ENCODE measurements at regions not wholly inside any gene's neighbourhood (a gene's known extent, or its start where the extent isn't known, plus 50 kb on each side); places are given as distances from the start of the nearest gene placed in this dataset.
"Not testable (repeated sequence)": the region's sequence is repeated elsewhere in the genome, so short reads cannot be mapped to it uniquely, and the experiment has no call there.

DNA sequence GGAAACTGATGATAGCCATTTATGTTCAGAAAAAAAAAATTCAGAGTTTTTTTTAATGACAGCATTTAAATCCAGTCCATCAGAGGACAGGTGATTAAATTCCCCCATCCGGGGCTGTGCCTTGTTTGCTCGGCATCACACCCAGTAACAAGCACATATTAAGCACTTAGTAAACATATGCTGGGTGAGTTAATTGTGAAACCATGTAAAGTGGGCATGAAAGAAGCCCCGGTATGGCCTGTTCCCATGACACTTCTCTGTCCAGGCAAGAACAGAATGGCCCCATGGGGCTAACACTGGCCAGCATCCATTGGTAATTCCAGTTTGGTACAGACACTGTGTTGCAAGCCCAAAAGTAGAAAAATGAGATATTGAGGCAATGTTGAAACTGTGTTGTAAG, 220.8 kb upstream of the RNF32 start:
- Mint-ChIP-seq H3K9me3 (peaks cover 4 to 5% of the 10 kb centered on the region in 2 donors), H3K27ac (no peak overlapping the region), H3K36me3 (peaks cover 0 to 5% of the 10 kb centered on the region in 2 donors)
- DNase-seq (ENCODE audit: low spot score in 2 of 2): no peak
- no peak for ATAC-seq

DNA sequence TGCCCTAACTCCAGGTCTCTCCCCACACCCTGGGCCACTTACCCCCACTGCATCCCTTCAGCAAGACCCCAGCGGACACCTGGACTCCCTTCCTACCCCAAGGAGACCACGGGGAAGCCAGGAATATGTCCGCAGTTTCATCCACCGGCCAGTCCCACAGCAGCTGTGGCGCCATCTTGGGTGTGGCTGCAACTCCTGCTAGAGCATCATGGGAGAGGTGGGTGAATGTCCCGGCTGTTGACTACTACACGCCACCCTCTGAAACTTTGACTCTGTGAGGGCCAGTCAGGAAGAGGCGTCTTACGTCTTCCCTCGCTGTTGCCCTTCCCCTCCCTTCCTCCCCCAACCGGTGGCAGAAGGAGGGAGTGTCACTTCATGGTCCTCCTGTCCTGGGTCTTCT, 238.3 kb upstream of the RNF32 start:
- no peak for ATAC-seq
- DNase-seq (ENCODE audit: low spot score in 2 of 2): no peak
- H3K36me3 Mint-ChIP-seq: no peaks in the 10 kb centered on the region
- no peaks in the 10 kb centered on the region for H3K9me3 Mint-ChIP-seq
- H3K27ac Mint-ChIP-seq: no peak overlapping the region

DNA sequence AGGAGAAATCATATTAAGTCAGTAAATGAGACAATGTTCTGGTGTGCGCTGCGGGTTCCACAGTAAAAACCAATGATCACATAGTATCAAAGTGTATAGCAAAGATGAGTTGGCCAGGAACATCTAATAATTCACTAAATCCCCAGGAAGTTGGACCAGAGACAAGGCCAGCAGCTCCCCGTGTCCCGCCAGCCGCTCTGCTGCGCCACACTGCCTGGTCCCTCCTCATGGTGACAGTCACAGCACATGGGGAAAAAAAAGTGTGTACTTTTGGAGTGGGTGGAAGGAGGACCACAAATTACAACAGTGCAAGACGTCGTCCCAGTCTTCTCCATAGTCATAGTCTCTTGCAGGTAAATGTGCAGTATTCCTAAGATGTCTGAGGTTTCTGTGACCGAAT, 239.0 kb upstream of the RNF32 start:
- ATAC-seq (no peak), DNase-seq (ENCODE audit: low spot score in 2 of 2) (no peak)
- H3K27ac Mint-ChIP-seq: no peak overlapping the region

DNA sequence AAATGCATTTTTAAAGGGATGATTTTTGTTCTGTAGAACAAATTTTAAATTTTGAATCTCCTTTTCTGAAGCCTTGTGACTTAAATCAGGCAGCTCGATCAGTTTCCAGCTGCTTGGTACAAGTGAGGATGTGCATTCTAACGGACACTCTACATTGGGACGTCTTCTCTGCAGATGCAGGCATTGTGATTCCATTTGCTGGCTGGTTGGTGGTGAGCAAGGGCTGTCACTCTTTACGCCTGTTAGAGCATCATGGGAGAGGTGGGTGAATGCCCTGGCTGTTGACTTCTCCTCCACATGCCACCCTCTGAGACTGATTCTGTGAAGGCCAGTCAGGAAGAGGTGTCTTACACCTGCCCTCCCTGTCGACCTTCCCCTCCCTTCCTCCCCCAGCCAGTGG, 240.5 kb upstream of the RNF32 start:
- ATAC-seq (no peak), DNase-seq (ENCODE audit: low spot score in 2 of 2) (no peak)
- Mint-ChIP-seq H3K9me3 (no peaks in the 10 kb centered on the region), H3K27ac (no peak overlapping the region), H3K36me3 (no peaks in the 10 kb centered on the region)

More for the DNA sequence above, 239.0 kb upstream of the RNF32 start:
- H3K36me3 Mint-ChIP-seq: no peaks in the 10 kb centered on the region
- H3K9me3 Mint-ChIP-seq: no peaks in the 10 kb centered on the region

DNA sequence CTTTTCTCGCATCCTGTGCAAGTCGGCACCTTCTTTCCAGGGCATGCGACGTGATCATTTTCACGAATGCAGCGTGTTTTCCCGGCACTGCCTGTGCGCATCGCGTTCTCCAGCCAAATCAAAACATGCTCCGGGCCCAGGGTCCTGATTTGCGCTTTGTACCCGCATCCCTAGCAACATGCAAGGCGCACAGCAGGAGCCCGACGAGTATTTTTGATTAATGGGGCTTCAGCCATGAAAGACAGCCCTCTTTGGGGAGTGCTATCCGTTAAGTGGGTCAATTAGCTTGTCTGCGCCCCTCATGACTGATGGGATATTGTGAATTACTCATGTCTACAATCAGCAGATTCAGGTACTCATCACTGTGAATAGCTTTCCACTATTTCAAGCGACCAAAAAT, 243.3 kb upstream of the RNF32 start:
- DNase-seq (ENCODE audit: low spot score in 2 of 2): no peak

DNA sequence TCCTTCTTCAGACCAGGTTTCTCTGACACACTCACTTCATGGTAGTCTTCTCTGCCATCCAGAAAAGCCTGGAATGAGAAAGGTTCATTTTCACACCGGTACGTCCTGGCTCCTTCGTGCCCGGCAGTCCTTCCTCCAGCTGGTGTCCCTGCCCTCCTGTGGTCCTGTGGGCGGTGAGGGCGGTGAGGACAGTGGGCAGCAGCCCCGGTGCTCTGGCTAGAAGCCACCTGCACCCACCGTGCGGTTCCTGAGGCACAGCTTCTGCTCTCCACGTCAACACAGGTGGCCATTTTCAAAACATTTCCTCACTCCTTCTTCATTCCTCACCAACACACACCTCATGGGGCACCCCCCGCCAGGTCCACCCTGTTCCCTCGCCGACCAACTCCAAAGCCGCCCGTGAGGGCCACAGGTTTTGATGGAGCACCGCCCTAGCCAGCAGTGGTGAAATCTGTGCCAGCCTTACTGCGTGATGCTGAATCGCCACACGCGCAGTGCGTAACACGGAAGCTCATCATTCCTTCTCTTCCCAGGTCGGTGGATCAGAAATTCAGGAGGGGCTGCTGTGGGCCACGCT, 251.4 kb upstream of the RNF32 start:
- Mint-ChIP-seq H3K36me3 (peaks cover 7% of the 10 kb centered on the region in 2 donors), H3K9me3 (peaks cover 8 to 12% of the 10 kb centered on the region in 2 donors), H3K27ac (no peak overlapping the region)
- DNase-seq (ENCODE audit: low spot score in 2 of 2) (no peak), ATAC-seq (no peak)

More for the DNA sequence above, 243.3 kb upstream of the RNF32 start:
- H3K36me3 Mint-ChIP-seq: no peaks in the 10 kb centered on the region
- no peak for ATAC-seq
- no peaks in the 10 kb centered on the region for H3K9me3 Mint-ChIP-seq
- no peak overlapping the region for H3K27ac Mint-ChIP-seq

DNA sequence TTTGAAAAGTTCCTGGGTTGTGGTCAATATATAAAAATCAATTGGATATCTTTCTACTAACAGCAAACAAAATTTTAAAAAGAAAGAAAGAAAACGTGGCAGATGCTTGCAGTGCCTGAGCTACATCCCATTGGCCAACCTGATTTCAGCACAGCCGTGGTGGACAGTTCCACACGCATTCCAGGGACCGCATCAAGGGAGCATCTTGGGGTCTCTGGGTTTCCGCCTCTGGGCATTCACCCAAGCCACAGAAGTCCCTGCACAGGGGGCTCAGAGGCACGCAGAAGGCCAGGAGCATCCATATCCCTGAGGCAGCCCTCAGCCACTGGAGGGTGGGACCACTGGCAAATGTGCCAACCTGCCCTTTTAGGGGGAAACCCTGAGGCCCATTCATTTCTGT, 254.5 kb upstream of the RNF32 start:
- ATAC-seq: no peak
- peaks cover 0 to under 1% of the 10 kb centered on the region in 2 donors for H3K36me3 Mint-ChIP-seq
- peaks cover 0 to 6% of the 10 kb centered on the region in 2 donors for H3K9me3 Mint-ChIP-seq
- no peak overlapping the region for H3K27ac Mint-ChIP-seq
- DNase-seq (ENCODE audit: low spot score in 2 of 2): no peak

DNA sequence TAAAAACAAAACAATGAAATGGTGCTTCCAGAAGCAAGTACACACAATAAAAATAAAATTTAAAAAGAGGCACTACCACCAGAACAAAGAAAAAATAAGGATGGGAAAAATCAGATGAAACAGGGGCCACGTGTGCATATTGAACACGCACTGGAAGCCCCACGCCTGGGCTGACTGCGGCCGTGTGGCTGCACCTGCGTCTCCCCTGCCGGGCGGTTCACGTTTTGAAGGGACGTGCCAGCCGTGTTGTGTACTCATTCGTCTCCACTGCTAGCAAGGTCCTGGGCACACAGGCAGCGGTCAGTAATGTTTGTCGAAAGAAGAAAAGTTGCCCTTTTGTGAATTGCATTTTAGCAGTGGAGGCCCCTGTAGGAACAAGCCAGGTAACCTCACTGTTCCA, 255.9 kb upstream of the RNF32 start:
- ATAC-seq (no peak), DNase-seq (ENCODE audit: low spot score in 2 of 2) (no peak)
- no peaks in the 10 kb centered on the region for H3K9me3 Mint-ChIP-seq
- H3K27ac Mint-ChIP-seq: no peak overlapping the region
- no peaks in the 10 kb centered on the region for H3K36me3 Mint-ChIP-seq

DNA sequence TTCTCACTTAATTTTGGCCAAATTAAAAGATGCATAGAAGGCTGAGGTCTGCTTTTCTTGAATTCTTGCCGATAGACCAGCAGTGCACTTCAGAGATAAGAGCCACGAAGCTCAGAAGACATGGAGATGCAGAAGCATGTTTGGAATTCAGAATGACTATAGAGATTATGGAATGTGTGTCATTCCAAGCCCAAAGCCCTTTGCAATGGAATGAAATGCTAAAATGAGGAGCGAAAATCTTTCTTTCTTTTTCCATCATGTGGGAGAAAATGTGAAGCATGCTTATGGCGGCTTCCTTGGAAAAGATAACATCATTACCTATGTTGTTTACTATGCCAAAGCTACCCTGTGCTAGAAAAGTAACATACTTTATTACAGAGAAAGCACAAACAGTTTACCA, 257.0 kb upstream of the RNF32 start:
- DNase-seq (ENCODE audit: low spot score in 2 of 2) (no peak), ATAC-seq (no peak)
- no peaks in the 10 kb centered on the region for H3K36me3 Mint-ChIP-seq
- no peak overlapping the region for H3K27ac Mint-ChIP-seq
- H3K9me3 Mint-ChIP-seq: no peaks in the 10 kb centered on the region

DNA sequence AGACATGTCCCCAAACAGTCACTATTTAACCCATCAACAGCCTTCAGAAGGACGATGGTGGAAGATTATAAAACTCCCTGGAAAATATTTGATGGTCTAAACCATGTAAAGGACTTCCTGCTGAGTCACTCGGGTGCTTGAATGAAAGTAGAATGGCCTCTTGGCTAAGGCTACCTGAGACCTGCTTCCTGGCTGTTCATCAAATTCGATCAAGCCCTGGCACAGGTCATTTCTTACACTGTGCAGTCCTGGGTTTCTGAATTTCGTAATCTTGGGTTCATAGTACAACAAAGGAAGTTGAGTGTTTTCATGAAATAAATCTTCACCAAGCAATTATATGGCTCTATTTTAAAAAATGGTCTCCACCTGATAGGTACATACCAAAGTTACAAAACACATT, 260.3 kb upstream of the RNF32 start:
- H3K36me3 Mint-ChIP-seq: no peaks in the 10 kb centered on the region
- H3K27ac Mint-ChIP-seq: no peak overlapping the region
- DNase-seq (ENCODE audit: low spot score in 2 of 2): no peak
- ATAC-seq: no peak
- H3K9me3 Mint-ChIP-seq: no peaks in the 10 kb centered on the region

DNA sequence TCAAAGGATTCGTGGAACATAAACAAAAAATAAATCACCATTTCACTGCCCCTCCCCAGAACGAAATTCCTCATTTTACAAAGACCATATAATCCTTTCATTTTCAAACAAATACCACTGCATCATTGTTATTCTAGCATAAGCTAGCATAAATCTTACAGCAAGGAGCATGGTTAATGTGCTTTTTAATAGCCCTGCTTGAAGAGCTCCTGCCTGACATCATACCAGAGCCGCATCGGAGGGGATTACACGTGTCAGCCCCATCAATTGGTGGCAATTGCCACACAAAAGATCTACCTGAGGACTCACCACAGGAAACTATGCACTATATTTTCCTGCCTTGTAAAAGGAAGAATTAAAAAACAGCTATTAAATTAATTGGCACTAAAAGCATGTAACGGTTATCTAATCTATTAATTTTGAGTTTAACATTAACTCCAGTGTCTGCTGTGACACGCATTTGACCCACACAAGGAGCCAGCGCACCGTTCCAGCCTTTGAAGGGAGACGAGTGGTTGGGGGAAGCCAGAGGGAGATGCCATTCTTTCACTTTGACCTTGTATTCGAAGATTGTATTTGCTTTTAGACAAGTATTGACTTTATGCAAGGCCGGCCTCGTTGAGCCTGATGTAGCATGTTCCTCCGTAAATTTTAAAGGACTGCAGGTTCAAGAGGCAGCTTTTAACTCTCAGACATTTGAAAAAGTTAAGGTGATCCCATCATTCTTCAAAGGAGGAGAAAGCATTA, 261.1 kb upstream of the RNF32 start:
- ATAC-seq (no peak), DNase-seq (ENCODE audit: low spot score in 2 of 2) (no peak)
- no peaks in the 10 kb centered on the region for H3K9me3 Mint-ChIP-seq
- no peak overlapping the region for H3K27ac Mint-ChIP-seq
- no peaks in the 10 kb centered on the region for H3K36me3 Mint-ChIP-seq

DNA sequence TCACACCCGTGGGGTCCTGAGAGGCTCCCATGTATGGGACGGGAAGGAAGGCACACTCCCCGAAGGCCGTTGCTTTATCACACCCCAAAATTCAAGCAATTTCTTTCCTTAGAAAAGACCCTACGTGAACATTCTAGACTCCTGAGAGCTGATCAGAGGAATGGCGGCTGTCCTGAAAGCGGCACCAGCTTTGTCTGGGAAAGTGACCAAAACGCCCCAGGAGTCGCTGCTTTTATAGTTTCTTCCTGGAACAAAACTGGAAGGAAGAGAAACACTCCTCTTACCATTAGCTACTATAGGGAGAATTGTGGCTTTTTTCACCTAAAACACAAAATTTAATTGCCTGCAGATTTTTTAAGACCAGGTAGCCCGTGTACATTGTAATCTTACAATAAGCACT, 261.8 kb upstream of the RNF32 start:
- Mint-ChIP-seq H3K9me3 (no peaks in the 10 kb centered on the region), H3K36me3 (no peaks in the 10 kb centered on the region), H3K27ac (no peak overlapping the region)
- no peak for DNase-seq (ENCODE audit: low spot score in 2 of 2)
- no peak for ATAC-seq

DNA sequence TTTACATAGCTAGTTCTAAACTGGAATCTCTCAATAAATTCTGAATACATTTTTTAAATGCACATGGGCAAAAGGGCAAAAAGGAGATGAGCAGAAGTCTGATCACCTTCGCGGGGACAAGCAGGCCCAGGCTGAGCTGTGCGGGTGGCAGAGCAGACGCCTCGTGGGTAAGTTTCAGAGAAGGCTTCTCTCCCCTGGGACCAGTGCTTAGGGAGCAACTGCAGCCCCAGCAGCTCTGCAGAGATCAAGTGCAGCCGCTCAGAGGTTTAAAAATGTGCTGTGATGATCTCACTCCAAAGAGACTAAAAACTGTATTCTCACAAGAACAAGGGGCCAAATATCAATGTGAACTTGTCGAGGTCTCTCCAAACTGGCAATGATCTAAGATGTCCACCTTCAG, 264.3 kb upstream of the RNF32 start:
- Mint-ChIP-seq H3K9me3 (peaks cover 2% of the 10 kb centered on the region in 2 donors), H3K27ac (no peak overlapping the region), H3K36me3 (no peaks in the 10 kb centered on the region)
- ATAC-seq (no peak), DNase-seq (ENCODE audit: low spot score in 2 of 2) (no peak)

DNA sequence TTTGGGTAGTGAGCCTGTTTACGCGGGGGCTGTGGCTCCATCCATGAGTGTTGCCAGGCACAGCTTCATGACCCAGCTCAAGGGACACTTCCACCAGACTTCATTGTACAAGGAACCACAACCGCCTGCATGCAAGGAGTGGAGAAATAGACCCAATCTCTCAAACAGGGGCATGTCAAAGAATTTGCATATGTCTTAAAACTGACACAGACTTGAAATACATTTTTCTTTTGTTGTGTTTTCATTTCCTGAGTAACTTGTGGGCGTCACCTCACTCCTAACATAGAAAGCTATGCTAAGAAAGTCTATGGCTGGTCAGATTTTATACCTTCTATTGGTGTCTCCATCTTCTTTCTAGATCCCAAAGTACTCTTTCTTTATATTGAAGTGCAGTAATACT, 266.2 kb upstream of the RNF32 start:
- Mint-ChIP-seq H3K27ac (no peak overlapping the region), H3K36me3 (no peaks in the 10 kb centered on the region), H3K9me3 (peaks cover 7 to 8% of the 10 kb centered on the region in 2 donors)
- DNase-seq (ENCODE audit: low spot score in 2 of 2) (no peak), ATAC-seq (no peak)

DNA sequence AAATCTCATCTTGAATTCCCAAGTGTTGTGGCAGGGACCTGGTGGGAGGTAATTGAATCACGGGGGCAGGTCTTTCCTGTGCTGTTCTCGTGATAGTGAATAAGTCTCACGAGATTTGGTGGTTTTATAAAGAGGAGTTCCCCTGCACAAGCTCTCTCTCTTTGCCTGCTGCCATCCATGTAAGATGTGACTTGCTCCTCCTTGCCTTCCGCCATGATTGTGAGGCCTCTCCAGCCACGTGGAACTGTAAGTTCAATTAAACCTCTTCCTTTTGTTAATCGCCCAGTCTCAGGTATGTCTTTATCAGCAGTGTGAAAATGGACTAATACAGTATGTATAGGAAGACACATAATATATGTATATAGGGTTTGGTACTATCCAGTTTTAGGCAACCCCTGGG, 270.6 kb upstream of the RNF32 start:
- DNase-seq (ENCODE audit: low spot score in 2 of 2); ATAC-seq; H3K36me3 Mint-ChIP-seq; H3K27ac Mint-ChIP-seq; H3K9me3 Mint-ChIP-seq: not testable (repeated sequence)

DNA sequence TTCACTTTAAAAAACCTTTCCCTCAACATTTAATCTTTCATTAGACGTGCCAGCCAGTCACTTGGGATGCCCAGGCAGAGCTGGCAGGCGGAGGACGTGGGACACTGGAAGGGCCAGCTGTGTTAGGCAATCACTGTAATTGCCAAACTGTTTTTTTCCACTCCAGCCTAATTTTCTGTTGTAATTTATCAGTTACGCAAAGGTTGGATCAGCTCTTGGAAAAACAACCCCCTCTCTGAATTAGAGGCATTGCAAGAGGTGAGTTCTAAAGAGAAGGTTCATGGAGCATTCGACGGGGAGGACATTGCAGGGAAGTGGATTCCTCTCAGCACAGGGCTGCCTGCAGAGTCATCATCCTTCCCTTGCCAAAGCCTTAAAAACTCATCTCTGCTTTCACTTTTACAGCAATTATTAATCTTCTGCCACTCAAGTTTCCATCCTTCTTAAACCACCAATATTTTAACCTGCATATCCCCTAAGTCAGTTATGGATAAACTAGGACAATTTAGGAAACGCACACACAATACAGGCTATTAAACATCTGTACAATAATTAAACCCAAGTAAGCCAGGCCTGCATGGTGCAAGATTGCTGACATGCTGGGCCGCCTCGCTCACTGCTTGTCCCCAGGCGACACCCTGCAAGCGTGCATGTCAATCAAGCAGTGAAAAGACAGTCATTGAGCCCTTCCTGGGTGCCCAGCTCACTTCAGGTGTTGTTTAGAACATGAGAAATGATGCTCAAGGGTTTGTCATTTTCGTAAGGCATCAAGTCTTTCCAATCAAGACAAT, 272.3 kb upstream of the RNF32 start:
- Mint-ChIP-seq H3K36me3 (no peaks in the 10 kb centered on the region), H3K27ac (no peak overlapping the region), H3K9me3 (peaks cover 7 to 8% of the 10 kb centered on the region in 2 donors)
- DNase-seq (ENCODE audit: low spot score in 2 of 2) (no peak), ATAC-seq (no peak)

DNA sequence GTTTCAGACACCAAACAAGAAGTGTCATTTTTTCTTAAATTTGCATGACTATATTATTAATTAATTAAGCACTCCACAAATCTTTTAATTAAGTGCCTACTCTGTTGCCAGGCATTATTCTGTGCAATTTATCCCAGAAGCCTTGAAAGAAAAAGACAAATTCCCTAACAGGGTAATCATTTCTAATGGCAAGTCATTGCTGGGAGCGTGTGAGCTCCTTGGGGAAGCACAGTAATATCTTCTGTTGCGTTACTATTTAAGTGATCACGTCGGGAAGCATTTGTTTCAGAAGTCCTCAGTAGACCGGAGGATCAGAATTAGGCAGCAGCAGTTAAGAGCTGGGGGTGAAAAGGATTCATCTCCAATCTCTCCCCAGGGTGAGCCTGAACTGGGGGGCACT, 276.8 kb upstream of the RNF32 start:
- Mint-ChIP-seq H3K9me3 (no peaks in the 10 kb centered on the region), H3K27ac (no peak overlapping the region), H3K36me3 (no peaks in the 10 kb centered on the region)
- ATAC-seq: no peak
- no peak for DNase-seq (ENCODE audit: low spot score in 2 of 2)

DNA sequence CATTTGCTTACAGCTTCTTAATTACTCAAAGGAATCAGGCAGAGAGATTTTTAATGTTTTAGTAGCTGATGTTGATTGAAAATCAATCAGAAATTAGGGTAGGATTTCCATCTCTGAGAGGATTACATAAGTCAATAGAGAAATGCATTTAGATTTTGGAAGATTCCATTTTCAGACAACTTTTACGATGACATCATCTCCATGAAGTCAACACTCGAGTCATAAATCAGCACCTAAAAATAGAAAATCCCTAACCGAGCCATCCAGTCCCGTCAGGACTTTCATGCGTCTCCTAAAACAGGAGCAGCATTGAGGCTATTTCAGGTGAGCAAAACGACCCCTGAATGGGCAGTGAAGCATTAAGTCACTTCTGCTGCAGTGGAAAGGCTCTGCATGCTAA, 279.7 kb upstream of the RNF32 start:
- no peaks in the 10 kb centered on the region for H3K36me3 Mint-ChIP-seq
- no peak overlapping the region for H3K27ac Mint-ChIP-seq
- no peaks in the 10 kb centered on the region for H3K9me3 Mint-ChIP-seq
- ATAC-seq (no peak), DNase-seq (ENCODE audit: low spot score in 2 of 2) (no peak)
